ENCODE measurements at regions not wholly inside any gene's neighbourhood (a gene's known extent, or its start where the extent isn't known, plus 50 kb on each side); places are given as distances from the start of the nearest gene placed in this dataset.
A peak's percentile ranks its signal among the peaks of the same experiment; 100 is the strongest.
"Not testable (repeated sequence)": the region's sequence is repeated elsewhere in the genome, so short reads cannot be mapped to it uniquely, and the experiment has no call there.

- DNase-seq (ENCODE audit: low spot score); in situ Hi-C loops (cut with HindIII; ENCODE audit: low sequenced_read_pairs): not testable (repeated sequence)
These were observed 83.4 kb upstream of the C7orf33 start for GRCh38 chr7:148507064-148507573.

GRCh38 chr7:148507787-148508186 lies 82.8 kb upstream of the C7orf33 start:
- no peak for DNase-seq (ENCODE audit: low spot score)
- in situ Hi-C loops (cut with HindIII; ENCODE audit: low sequenced_read_pairs), result no loop called here

DNA sequence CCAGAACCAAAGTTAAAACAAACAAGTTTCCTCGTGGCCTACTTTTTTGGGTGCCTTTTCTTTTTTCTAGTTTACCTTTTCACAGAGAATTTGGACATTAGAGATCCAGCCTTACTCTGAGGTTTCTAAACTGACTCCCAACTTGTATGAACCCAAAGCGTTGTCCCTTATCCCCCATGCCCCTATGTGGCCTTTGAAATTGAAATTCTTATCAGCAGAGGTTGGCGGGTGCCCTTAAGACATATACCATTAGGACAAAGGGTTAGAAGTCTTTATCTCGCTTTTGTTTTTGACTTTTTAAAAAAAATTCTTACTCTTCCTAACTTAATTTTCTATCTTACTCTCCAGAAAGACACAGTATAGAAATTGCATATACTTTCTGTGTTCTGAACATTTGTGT lies 76.3 kb upstream of the C7orf33 start:
- DNase-seq (ENCODE audit: low spot score), result no peak
- in situ Hi-C loops (cut with HindIII; ENCODE audit: low sequenced_read_pairs), result no loop called here

- no peak for DNase-seq (ENCODE audit: low spot score)
- in situ Hi-C loops (cut with HindIII; ENCODE audit: low sequenced_read_pairs), result no loop called here
These were observed 75.3 kb upstream of the C7orf33 start for GRCh38 chr7:148515237-148515636.

DNA sequence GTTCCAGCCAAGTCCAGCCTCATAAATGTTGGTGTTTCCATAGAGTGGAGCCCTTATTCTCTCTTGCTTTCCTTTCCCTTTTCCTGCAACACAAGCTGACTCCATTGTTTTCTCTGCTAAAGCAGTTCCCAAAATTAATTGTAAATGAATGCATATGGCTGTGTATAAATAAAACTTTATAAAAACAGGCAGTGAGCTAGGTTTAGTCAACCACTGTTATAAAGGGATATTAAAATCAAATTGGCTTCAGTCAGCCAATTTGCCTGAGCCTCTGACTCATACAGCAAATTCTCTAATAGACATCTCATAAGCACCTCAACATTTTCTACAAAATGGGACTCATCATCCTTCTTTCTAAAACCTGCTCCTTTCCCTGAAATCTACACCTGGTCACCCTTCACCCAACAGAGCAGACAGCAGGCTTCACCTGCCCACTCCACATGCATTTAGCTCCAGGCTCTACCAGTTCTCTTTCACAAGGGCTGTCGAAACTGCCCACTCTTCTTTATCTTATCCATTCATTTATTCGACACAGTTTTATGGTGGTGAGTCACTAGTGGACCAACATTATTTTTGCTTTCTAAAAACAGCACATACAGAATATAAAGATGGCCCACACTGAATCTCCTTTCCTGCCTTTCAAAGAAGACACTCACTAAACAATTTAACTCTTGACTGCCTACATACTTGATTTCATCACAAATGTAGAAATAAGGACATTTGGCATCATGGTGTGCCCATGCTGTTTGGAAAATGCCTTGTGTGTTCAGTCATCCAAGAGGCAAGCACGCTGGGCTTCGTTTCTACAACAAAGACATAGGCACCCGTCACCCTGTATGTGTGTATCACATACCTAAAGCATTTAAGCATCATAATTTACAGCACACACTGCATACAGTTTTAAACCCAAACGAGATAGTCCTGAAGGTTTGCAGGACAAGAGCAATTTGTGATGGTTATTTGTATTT lies 74.6 kb upstream of the C7orf33 start:
- in situ Hi-C loops (cut with HindIII; ENCODE audit: low sequenced_read_pairs), result no loop called here
- DNase-seq (ENCODE audit: low spot score), result no peak

DNA sequence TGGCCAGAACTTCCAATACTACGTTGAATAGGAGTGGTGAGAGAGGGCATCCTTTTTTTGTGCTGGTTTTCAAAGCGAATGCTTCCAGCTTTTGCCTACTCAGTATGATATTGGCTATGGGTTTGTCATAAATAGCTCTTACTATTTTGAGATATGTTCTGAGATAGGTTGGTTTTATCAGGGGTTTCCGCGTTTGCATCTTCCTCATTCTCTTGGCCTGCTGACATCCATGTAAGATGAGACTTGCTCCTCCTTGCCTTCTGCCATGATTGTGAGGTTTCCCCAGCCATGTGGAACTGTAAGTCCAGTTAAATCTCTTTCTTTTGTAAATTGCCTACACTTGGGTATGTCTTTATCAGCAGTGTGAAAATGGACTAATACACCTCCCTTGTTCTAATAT lies 71.2 kb upstream of the C7orf33 start:
- DNase-seq (ENCODE audit: low spot score); in situ Hi-C loops (cut with HindIII; ENCODE audit: low sequenced_read_pairs): not testable (repeated sequence)

DNA sequence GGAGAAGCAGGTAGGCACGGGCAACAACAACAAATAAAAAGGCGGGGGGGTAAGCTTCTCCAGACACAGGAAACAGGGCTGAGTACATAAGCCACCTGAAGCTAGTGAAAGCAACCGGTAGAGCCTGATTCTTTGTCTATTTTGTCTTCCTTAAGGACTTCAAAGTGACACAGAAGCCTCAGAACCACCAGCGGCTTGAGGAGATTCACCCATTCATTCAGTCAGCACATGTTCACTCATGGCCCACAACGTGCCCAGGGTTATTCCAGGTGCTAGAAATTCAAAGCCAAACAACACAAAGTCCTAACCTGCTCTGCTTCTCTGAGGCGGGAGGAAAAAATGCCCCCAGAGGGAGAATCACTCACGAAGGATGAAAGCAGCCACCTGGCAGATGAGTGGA lies 69.3 kb upstream of the C7orf33 start:
- DNase-seq (ENCODE audit: low spot score), result no peak
- in situ Hi-C loops (cut with HindIII; ENCODE audit: low sequenced_read_pairs), result no loop called here

DNA sequence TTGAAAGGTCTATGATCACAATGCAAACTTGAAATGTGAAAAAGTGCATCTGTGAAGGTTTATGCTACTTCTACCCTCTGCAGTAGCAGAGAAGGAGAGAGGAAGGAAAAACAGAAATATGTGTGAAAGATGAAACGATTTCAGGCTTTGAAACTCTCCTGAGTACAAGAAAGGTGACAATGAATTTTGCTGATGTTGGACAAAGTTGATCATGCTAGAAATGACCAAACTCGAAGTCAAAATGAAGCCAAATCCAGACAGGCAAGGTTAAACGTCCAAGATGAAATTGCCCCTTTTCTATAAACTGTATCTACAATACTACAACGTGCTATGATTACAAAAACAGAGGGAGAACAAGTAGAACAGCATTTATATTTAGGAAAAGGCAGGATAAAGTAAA lies 67.0 kb upstream of the C7orf33 start:
- no peak for DNase-seq (ENCODE audit: low spot score)
- in situ Hi-C loops (cut with HindIII; ENCODE audit: low sequenced_read_pairs), result no loop called here

GRCh38 chr7:148524479-148525224 lies 65.9 kb upstream of the C7orf33 start:
- no peak for DNase-seq (ENCODE audit: low spot score)
- in situ Hi-C loops (cut with HindIII; ENCODE audit: low sequenced_read_pairs), result no loop called here

GRCh38 chr7:148527717-148528168 lies 62.8 kb upstream of the C7orf33 start:
- in situ Hi-C loops (cut with HindIII; ENCODE audit: low sequenced_read_pairs), result no loop called here
- DNase-seq (ENCODE audit: low spot score), result peak; percentile 44

DNA sequence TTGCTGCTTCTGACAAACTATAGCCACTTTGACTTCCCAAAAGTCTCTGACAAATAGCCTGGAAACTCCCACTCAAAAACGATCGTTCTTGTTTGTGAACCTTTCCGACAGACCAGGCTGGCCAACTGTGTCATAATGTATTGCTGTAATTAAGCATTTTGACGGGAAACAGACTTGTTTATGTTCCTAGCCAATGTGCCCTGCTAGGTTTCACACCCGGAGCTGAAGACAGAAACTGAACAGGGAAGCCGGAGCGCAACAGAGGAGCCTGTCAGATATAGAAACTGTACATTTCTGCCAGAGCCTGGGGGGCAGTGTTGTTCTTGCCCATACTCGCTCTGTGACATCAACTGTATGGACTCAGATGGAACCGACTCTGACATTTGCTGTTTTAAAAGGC lies 55.3 kb upstream of the C7orf33 start:
- in situ Hi-C loops (cut with HindIII; ENCODE audit: low sequenced_read_pairs), result no loop called here
- no peak for DNase-seq (ENCODE audit: low spot score)

DNA sequence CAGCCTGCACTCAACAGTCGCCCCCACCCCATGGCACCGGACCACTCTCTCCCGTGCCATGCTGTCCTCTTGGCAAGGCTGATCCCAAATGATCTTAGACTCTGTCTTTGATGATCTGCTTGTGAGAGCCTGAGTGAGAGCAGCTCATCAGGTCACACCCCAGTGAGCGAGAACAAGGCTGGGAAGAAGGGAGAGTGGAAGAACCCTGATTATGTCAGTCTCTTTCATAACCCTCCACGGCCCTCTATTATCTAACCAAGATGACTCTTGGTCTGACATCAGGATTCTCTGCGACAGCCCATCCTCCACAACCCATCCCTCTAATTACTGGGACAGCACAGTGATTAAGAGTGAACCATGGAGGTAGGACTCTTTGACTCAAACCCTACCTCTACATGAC lies 53.1 kb upstream of the C7orf33 start:
- in situ Hi-C loops (cut with HindIII; ENCODE audit: low sequenced_read_pairs), result no loop called here

GRCh38 chr7:148540041-148540738 lies 50.4 kb upstream of the C7orf33 start:
- in situ Hi-C loops (cut with HindIII; ENCODE audit: low sequenced_read_pairs), result no loop called here
- DNase-seq (ENCODE audit: low spot score), result peak; percentile 86

More for the DNA sequence above, 53.1 kb upstream of the C7orf33 start:
- DNase-seq (ENCODE audit: low spot score), result no peak
